HEK293T (cell line): ENCODE measurements at regions not wholly inside any gene's neighbourhood (a gene's known extent, or its start where the extent isn't known, plus 50 kb on each side); places are given as distances from the start of the nearest gene placed in this dataset.
"Not testable (repeated sequence)": the region's sequence is repeated elsewhere in the genome, so short reads cannot be mapped to it uniquely, and the experiment has no call there.

Experiments
- BHLHE40 ChIP-seq: fragments of 450-650 bp; IDR thresholded peaks from 2 replicates; pipeline ENCODE4 v1.6.1; 2016; ENCODE audit warnings: mild to moderate bottlenecking, moderate library complexity, borderline replicate concordance
- ELF4 ChIP-seq: fragments of 450-650 bp; IDR thresholded peaks from 2 replicates; pipeline ENCODE4 v1.6.1; 2017; ENCODE audit warnings: antibody characterized with exemption
- FOXA1 ChIP-seq: fragments of 450-650 bp; IDR thresholded peaks from 2 replicates; pipeline ENCODE4 v1.6.1; 2016; ENCODE audit warnings: mild to moderate bottlenecking
- FOXK2 ChIP-seq: fragments of 450-650 bp; IDR thresholded peaks from 2 replicates; pipeline ENCODE4 v1.6.1; 2016; ENCODE audit warnings: mild to moderate bottlenecking
- NFRKB ChIP-seq: fragments of 450-650 bp; IDR thresholded peaks from 2 replicates; pipeline ENCODE4 v1.6.1; 2016; ENCODE audit warnings: mild to moderate bottlenecking, moderate library complexity
- SP1 ChIP-seq: fragments of 450-650 bp; IDR thresholded peaks from 2 replicates; pipeline ENCODE4 v1.6.1; 2017
- SUZ12 ChIP-seq: fragments of 450-650 bp; IDR thresholded peaks from 2 replicates; pipeline ENCODE4 v1.6.1; 2016; ENCODE audit warnings: mild to moderate bottlenecking
- TARDBP ChIP-seq: fragments of 450-650 bp; IDR thresholded peaks from 2 replicates; pipeline ENCODE4 v1.6.1; 2016
- ZNF384 ChIP-seq: fragments of 450-650 bp; IDR thresholded peaks from 2 replicates; pipeline ENCODE4 v1.6.1; 2016

DNA sequence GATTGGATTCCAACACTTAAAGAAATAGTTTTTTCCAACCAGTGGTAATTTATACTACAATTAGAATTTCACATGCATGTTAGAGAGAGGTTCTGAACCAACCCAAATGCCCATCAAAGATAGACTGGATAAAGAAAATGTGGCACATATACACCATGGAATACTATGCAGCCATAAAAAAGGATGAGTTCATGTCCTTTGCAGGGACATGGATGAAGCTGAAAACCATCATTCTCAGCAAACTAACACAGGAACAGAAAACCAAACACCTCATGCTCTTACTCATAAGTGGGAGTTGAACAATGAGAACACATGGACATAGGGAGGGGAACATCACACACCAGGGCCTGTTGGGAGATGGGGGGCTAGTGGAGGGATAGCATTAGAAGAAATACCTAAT, 532.2 kb downstream of the EDEM1 start:
- TF ChIP-seq FOXA1, SUZ12, ZNF384, FOXK2, NFRKB, SP1, ELF4, BHLHE40, TARDBP: not testable (repeated sequence)
